Astrocyte (in vitro differentiated cells and primary cell): ENCODE measurements at regions not wholly inside any gene's neighbourhood (a gene's known extent, or its start where the extent isn't known, plus 50 kb on each side); places are given as distances from the start of the nearest gene placed in this dataset.
"Not testable (repeated sequence)": the region's sequence is repeated elsewhere in the genome, so short reads cannot be mapped to it uniquely, and the experiment has no call there.

Experiments
- DNase-seq: peaks from one replicate; pipeline ENCODE4 v3.0.0-alpha.2; 2010; ENCODE audit warnings: low read depth
- FAIRE-seq: peaks from 2 replicates; lab custom pipeline; 2011; peaks lifted over from hg19 to GRCh38; lab: Jason Lieb, UNC
- H2AFZ ChIP-seq: 2 replicates; pipeline ENCODE4 v1.6.0; 2012; ENCODE audit warnings: low read depth, low read length, inconsistent platforms
- H3K27ac ChIP-seq: 2 replicates; pipeline ENCODE4 v1.5.1; 2011; ENCODE audit warnings: low read depth, low read length, inconsistent platforms
- H3K27me3 ChIP-seq: 2 replicates; pipeline ENCODE4 v1.6.0; 2011; ENCODE audit warnings: low read length, inconsistent platforms; ENCODE audit not compliant: insufficient read depth
- H3K36me3 ChIP-seq: 2 replicates; pipeline ENCODE4 v1.5.1; 2011; ENCODE audit warnings: low read length, inconsistent platforms; ENCODE audit not compliant: insufficient read depth
- H3K4me1 ChIP-seq: 2 replicates; pipeline ENCODE4 v1.5.1; 2011; ENCODE audit warnings: low read length, inconsistent platforms; ENCODE audit not compliant: insufficient read depth
- H3K4me2 ChIP-seq: 2 replicates; pipeline ENCODE4 v1.6.0; 2012; ENCODE audit warnings: low read length, inconsistent platforms
- H3K4me3 ChIP-seq: 2 replicates; pipeline ENCODE4 v1.5.1; 2011; ENCODE audit warnings: low read depth, mild to moderate bottlenecking, low read length, inconsistent platforms; ENCODE audit not compliant: insufficient read depth
- H3K79me2 ChIP-seq: 2 replicates; pipeline ENCODE4 v1.6.0; 2012; ENCODE audit warnings: mild to moderate bottlenecking, low read length, inconsistent platforms; ENCODE audit not compliant: insufficient read depth
- H3K9ac ChIP-seq: 2 replicates; pipeline ENCODE4 v1.6.0; 2012; ENCODE audit warnings: mild to moderate bottlenecking, low read length, inconsistent platforms
- H3K9me3 ChIP-seq: 2 replicates; pipeline ENCODE4 v1.5.1; 2012; ENCODE audit warnings: low read depth, mild to moderate bottlenecking, low read length, inconsistent platforms; ENCODE audit not compliant: insufficient read depth
- H4K20me1 ChIP-seq: 2 replicates; pipeline ENCODE4 v1.6.0; 2012; ENCODE audit warnings: low read length, inconsistent platforms; ENCODE audit not compliant: insufficient read depth
- H3K27ac Mint-ChIP-seq: one replicate; pipeline ENCODE4 v1.8.0; 2021; ENCODE audit warnings: mild to moderate bottlenecking, mixed read lengths; ENCODE audit not compliant: unreplicated experiment
- H3K27me3 Mint-ChIP-seq: one replicate; pipeline ENCODE4 v1.8.0; 2021; ENCODE audit warnings: low read depth, mixed read lengths; ENCODE audit not compliant: unreplicated experiment
- H3K36me3 Mint-ChIP-seq: one replicate; pipeline ENCODE4 v1.8.0; 2021; ENCODE audit warnings: low read depth, mixed read lengths; ENCODE audit not compliant: unreplicated experiment
- H3K4me1 Mint-ChIP-seq: one replicate; pipeline ENCODE4 v1.8.0; 2021; ENCODE audit warnings: low read depth, mixed read lengths; ENCODE audit not compliant: unreplicated experiment
- H3K4me3 Mint-ChIP-seq: one replicate; pipeline ENCODE4 v1.8.0; 2021; ENCODE audit warnings: mild to moderate bottlenecking, moderate library complexity, mixed read lengths; ENCODE audit not compliant: unreplicated experiment
- H3K9me3 Mint-ChIP-seq: one replicate; pipeline ENCODE4 v1.8.0; 2021; ENCODE audit warnings: mild to moderate bottlenecking, mixed read lengths; ENCODE audit not compliant: unreplicated experiment

GRCh38 chr21:9024006-9024767 is 1497.2 kb upstream of the TPTE start:
- H3K9me3 ChIP-seq, DNase-seq, H2AFZ ChIP-seq, H3K4me1 Mint-ChIP-seq, H3K27me3 ChIP-seq, FAIRE-seq, H3K27ac Mint-ChIP-seq, H3K27ac ChIP-seq, H3K4me1 ChIP-seq, H3K4me3 ChIP-seq, H3K4me2 ChIP-seq, H3K4me3 Mint-ChIP-seq, H3K27me3 Mint-ChIP-seq, H3K36me3 Mint-ChIP-seq, H3K36me3 ChIP-seq, H4K20me1 ChIP-seq, H3K79me2 ChIP-seq, H3K9ac ChIP-seq: not testable (repeated sequence)
- peaks cover 14% of the 10 kb centered on the region for H3K9me3 Mint-ChIP-seq

GRCh38 chr21:9026729-9027416 is 1494.5 kb upstream of the TPTE start:
- not testable (repeated sequence) for H3K79me2 ChIP-seq, H2AFZ ChIP-seq, H3K4me2 ChIP-seq, H3K4me3 Mint-ChIP-seq, H3K27ac Mint-ChIP-seq, H3K27me3 ChIP-seq, H3K27me3 Mint-ChIP-seq, FAIRE-seq, H3K9ac ChIP-seq, H3K4me1 ChIP-seq, H3K36me3 Mint-ChIP-seq, H3K4me3 ChIP-seq, H3K36me3 ChIP-seq, H4K20me1 ChIP-seq, DNase-seq, H3K27ac ChIP-seq, H3K4me1 Mint-ChIP-seq, H3K9me3 ChIP-seq
- H3K9me3 Mint-ChIP-seq: peaks cover 14% of the 10 kb centered on the region

- H3K27ac ChIP-seq, H3K4me1 ChIP-seq, H3K79me2 ChIP-seq, H3K4me1 Mint-ChIP-seq, H3K36me3 ChIP-seq, DNase-seq, H3K27me3 Mint-ChIP-seq, H2AFZ ChIP-seq, H3K9ac ChIP-seq, H3K27me3 ChIP-seq, H3K27ac Mint-ChIP-seq, H3K9me3 ChIP-seq, H3K36me3 Mint-ChIP-seq, H3K4me3 Mint-ChIP-seq, H3K4me3 ChIP-seq, FAIRE-seq, H4K20me1 ChIP-seq, H3K4me2 ChIP-seq: not testable (repeated sequence)
- H3K9me3 Mint-ChIP-seq: peaks cover 14% of the 10 kb centered on the region
These were observed 1494.0 kb upstream of the TPTE start for GRCh38 chr21:9027417-9027800.

GRCh38 chr21:9028624-9029431 is 1492.6 kb upstream of the TPTE start:
- H3K79me2 ChIP-seq, H3K36me3 Mint-ChIP-seq, H3K36me3 ChIP-seq, H3K4me1 ChIP-seq, H3K9me3 ChIP-seq, H3K27ac ChIP-seq, H3K27me3 ChIP-seq, H3K9ac ChIP-seq, FAIRE-seq, H3K4me3 Mint-ChIP-seq, H3K4me1 Mint-ChIP-seq, H3K27ac Mint-ChIP-seq, H3K4me2 ChIP-seq, H3K27me3 Mint-ChIP-seq, H4K20me1 ChIP-seq, DNase-seq, H2AFZ ChIP-seq, H3K4me3 ChIP-seq: not testable (repeated sequence)
- peaks cover 17% of the 10 kb centered on the region for H3K9me3 Mint-ChIP-seq

- H3K4me2 ChIP-seq, H3K4me3 ChIP-seq, H2AFZ ChIP-seq, H3K9me3 ChIP-seq, H3K36me3 Mint-ChIP-seq, H3K27ac ChIP-seq, H3K4me3 Mint-ChIP-seq, H3K27me3 Mint-ChIP-seq, H3K27ac Mint-ChIP-seq, H3K4me1 Mint-ChIP-seq, H3K27me3 ChIP-seq, H3K79me2 ChIP-seq, H3K36me3 ChIP-seq, H3K9ac ChIP-seq, DNase-seq, H4K20me1 ChIP-seq, FAIRE-seq, H3K4me1 ChIP-seq: not testable (repeated sequence)
- peaks cover 17% of the 10 kb centered on the region for H3K9me3 Mint-ChIP-seq
These were observed 1491.2 kb upstream of the TPTE start for GRCh38 chr21:9030141-9030665.
